Choroid plexus epithelial cell (primary cell): ENCODE measurements at regions not wholly inside any gene's neighbourhood (a gene's known extent, or its start where the extent isn't known, plus 50 kb on each side); places are given as distances from the start of the nearest gene placed in this dataset.
"Not testable (repeated sequence)": the region's sequence is repeated elsewhere in the genome, so short reads cannot be mapped to it uniquely, and the experiment has no call there.

Experiments used
- DNase-seq: peaks from one replicate; pipeline ENCODE4 v3.0.0-alpha.2; 2010; ENCODE audit warnings: low read depth
- H3K4me3 ChIP-seq: 2 replicates; pipeline ENCODE4 v1.5.1; 2011; ENCODE audit warnings: low read depth, mild to moderate bottlenecking, control low read depth, low read length, moderate library complexity
- CTCF ChIP-seq: conservative IDR thresholded peaks from 2 replicates; pipeline ENCODE4 v1.5.1; 2011; ENCODE audit warnings: low read depth, mild to moderate bottlenecking, control low read depth, inconsistent platforms, low read length, moderate library complexity

- H3K4me3 ChIP-seq, result no peak overlapping the region
- DNase-seq, result peak; percentile 18
- peak; percentile 38 for TF ChIP-seq CTCF
These were observed 359.6 kb upstream of the DPPA4 start for GRCh38 chr3:109696932-109697331.

GRCh38 chr3:109702252-109702651 lies 364.9 kb upstream of the DPPA4 start:
- TF ChIP-seq CTCF, result no peak
- peak; percentile 89 for DNase-seq
- H3K4me3 ChIP-seq, result no peak overlapping the region

GRCh38 chr3:109702976-109703375 lies 365.6 kb upstream of the DPPA4 start:
- no peak for TF ChIP-seq CTCF
- DNase-seq, result no peak
- H3K4me3 ChIP-seq, result no peak overlapping the region

GRCh38 chr3:109705133-109705532 lies 367.8 kb upstream of the DPPA4 start:
- DNase-seq, H3K4me3 ChIP-seq: not testable (repeated sequence)

- DNase-seq, result no peak
- H3K4me3 ChIP-seq, result no peak overlapping the region
- no peak for TF ChIP-seq CTCF
These were observed 370.3 kb upstream of the DPPA4 start for GRCh38 chr3:109707617-109708016.

GRCh38 chr3:109713288-109713687 lies 375.9 kb upstream of the DPPA4 start:
- H3K4me3 ChIP-seq, result no peak overlapping the region
- no peak for DNase-seq
- TF ChIP-seq CTCF, result no peak

GRCh38 chr3:109715707-109716106 lies 378.4 kb upstream of the DPPA4 start:
- TF ChIP-seq CTCF, result no peak
- H3K4me3 ChIP-seq, result no peak overlapping the region
- DNase-seq, result no peak

- H3K4me3 ChIP-seq, result no peak overlapping the region
- TF ChIP-seq CTCF, result no peak
- DNase-seq, result no peak
These were observed 381.5 kb upstream of the DPPA4 start for GRCh38 chr3:109718850-109719249.
